PC-9 (cell line): ENCODE measurements at regions not wholly inside any gene's neighbourhood (a gene's known extent, or its start where the extent isn't known, plus 50 kb on each side); places are given as distances from the start of the nearest gene placed in this dataset.
"Not testable (repeated sequence)": the region's sequence is repeated elsewhere in the genome, so short reads cannot be mapped to it uniquely, and the experiment has no call there.

Source experiments
- BruUV-seq: library from RNA; stranded (reverse); fragments of 400-500 nt; replicated peaks from 2 replicates; lab custom pipeline; 2021; lab: Mats Ljungman, UMichigan
- CTCF ChIA-PET: fragments of 300-600 bp; sonication (Branson Sonifier 250); formaldehyde crosslinking; loops from one replicate; lab custom pipeline; 2022; ENCODE audit warnings: antibody characterized with exemption; lab: Charles Lee
- POLR2A ChIA-PET: fragments of 300-600 bp; sonication (Branson Sonifier 250); formaldehyde crosslinking; loops from one replicate; lab custom pipeline; 2022; ENCODE audit warnings: antibody characterized with exemption; ENCODE audit not compliant: unreplicated experiment; lab: Charles Lee
- DNase-seq, 2 experiments: peaks; one replicate each; pipeline versions ENCODE4 v3.0.0 to v3.0.0-alpha.2; 2015 to 2022; ENCODE audit warnings: mixed read lengths in 1 of 2
- H2AFZ ChIP-seq: fragments of 200-600 bp; sonication (generic); 2 replicates; pipeline ENCODE4 v1.8.1; 2017; ENCODE audit warnings: antibody characterized with exemption
- H3F3A ChIP-seq: fragments of 200-600 bp; sonication (generic); 2 replicates; pipeline ENCODE4 v1.8.1; 2017; ENCODE audit warnings: antibody characterized with exemption, mild to moderate bottlenecking, low read depth; ENCODE audit not compliant: insufficient read depth
- H3K27ac ChIP-seq: fragments of 200-600 bp; sonication (generic); 2 replicates; pipeline ENCODE4 v1.6.1; 2016; ENCODE audit warnings: mixed run types
- H3K27me3 ChIP-seq: fragments of 200-600 bp; sonication (generic); 2 replicates; pipeline ENCODE4 v1.6.1; 2016; ENCODE audit warnings: low read depth, mixed run types; ENCODE audit not compliant: insufficient read depth
- H3K36me3 ChIP-seq: fragments of 200-600 bp; sonication (generic); 2 replicates; pipeline ENCODE4 v1.6.1; 2016; ENCODE audit warnings: low read depth, mixed run types
- H3K4me1 ChIP-seq: fragments of 200-600 bp; sonication (generic); replicated peaks from 2 replicates; pipeline ENCODE4 v1.6.1; 2016; ENCODE audit warnings: mixed run types; ENCODE audit not compliant: insufficient read depth
- H3K4me2 ChIP-seq: fragments of 200-600 bp; sonication (generic); 2 replicates; pipeline ENCODE4 v1.6.1; 2017; ENCODE audit warnings: mixed run types
- H3K4me3 ChIP-seq: fragments of 200-600 bp; sonication (generic); 2 replicates; pipeline ENCODE4 v1.6.1; 2016; ENCODE audit warnings: mixed run types
- H3K79me2 ChIP-seq: fragments of 200-600 bp; sonication (generic); 2 replicates; pipeline ENCODE4 v1.6.1; 2017; ENCODE audit warnings: low read depth, mixed run types
- H3K9me2 ChIP-seq: fragments of 200-600 bp; sonication (generic); 2 replicates; pipeline ENCODE4 v1.8.1; 2017; ENCODE audit warnings: mild to moderate bottlenecking; ENCODE audit not compliant: insufficient read depth
- H3K9me3 ChIP-seq: fragments of 200-600 bp; sonication (generic); 2 replicates; pipeline ENCODE4 v1.8.1; 2016; ENCODE audit warnings: low read depth; ENCODE audit not compliant: insufficient read depth
- H4K20me1 ChIP-seq: fragments of 200-600 bp; sonication (generic); 2 replicates; pipeline ENCODE4 v1.8.1; 2017; ENCODE audit not compliant: insufficient read depth
- CTCF ChIP-seq: fragments of 200-600 bp; sonication (generic); conservative IDR thresholded peaks from 2 replicates; pipeline ENCODE4 v1.6.1; 2017; ENCODE audit warnings: mixed run types, antibody characterized with exemption, mild to moderate bottlenecking, moderate library complexity
- EZH2 ChIP-seq: fragments of 200-600 bp; sonication (generic); IDR thresholded peaks from 2 replicates; pipeline ENCODE4 v1.8.0; 2017; ENCODE audit warnings: antibody characterized with exemption, low read depth
- intact Hi-C: fragments of 100-400 bp; cut with micrococcal nuclease; formaldehyde crosslinking; loops from one replicate; pipeline ENCODE4 v1.10.0; 2022; ENCODE audit not compliant: unreplicated experiment

DNA sequence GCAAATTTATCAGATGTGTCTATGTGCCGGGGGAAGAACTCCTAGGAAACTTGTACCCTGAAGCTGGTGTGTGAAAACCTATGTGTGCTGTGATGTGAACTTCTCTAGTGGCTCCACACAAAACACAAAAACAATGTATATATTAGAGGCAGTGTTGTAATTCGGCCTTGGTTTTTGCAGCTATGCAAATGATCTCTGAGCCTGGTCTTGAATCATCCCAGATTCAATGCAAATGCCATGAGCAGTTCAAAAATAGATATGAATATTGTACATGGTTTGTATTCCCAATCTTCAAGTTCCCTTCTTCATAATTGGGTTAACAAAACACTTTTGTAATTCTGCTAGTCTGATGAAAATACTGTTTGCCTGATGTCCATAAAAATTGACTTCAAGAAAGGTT is 152.6 kb downstream of the MFSD1 start:
- ChIA-PET CTCF (no interaction called here), POLR2A (no interaction called here)
- Histone ChIP-seq H3F3A (no peaks in the 10 kb centered on the region), H3K79me2 (no peaks in the 10 kb centered on the region), H3K27ac (no peak overlapping the region), H3K9me2 (0 out of 2 replicates have a peak, but pooled peaks cover 7% of the 10 kb centered on the region), H3K9me3 (no peaks in the 10 kb centered on the region), H3K4me3 (no peak overlapping the region), H3K4me1 (no peaks in the 10 kb centered on the region), H3K27me3 (0 out of 2 replicates have a peak, but pooled peaks cover 6% of the 10 kb centered on the region), H3K36me3 (no peaks in the 10 kb centered on the region), H3K4me2 (no peak overlapping the region), H2AFZ (no peak overlapping the region), H4K20me1 (no peaks in the 10 kb centered on the region)
- no TSS peak for BruUV-seq
- intact Hi-C loops = no loop called here
- TF ChIP-seq EZH2 = no peak
- TF ChIP-seq CTCF = no peak
- no peak for DNase-seq

DNA sequence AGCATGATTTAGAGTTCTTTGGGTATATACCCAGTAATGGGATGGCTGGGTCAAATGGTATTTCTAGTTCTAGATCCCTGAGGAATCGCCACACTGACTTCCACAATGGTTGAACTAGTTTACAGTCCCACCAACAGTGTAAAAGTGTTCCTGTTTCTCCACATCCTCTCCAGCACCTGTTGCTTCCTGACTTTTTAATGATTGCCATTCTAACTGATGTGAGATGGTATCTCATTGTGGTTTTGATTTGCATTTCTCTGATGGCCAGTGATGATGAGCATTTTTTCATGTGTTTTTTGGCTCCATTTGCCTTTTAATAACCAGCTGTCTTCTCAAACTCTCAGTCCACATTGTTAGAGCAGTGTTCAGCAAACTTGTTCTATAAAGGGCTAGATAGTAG is 155.9 kb downstream of the MFSD1 start:
- H4K20me1 ChIP-seq, BruUV-seq, H3K9me3 ChIP-seq, H3K36me3 ChIP-seq, H3K27me3 ChIP-seq, H3K4me2 ChIP-seq, H3K27ac ChIP-seq, H3K9me2 ChIP-seq, H3F3A ChIP-seq, H2AFZ ChIP-seq, H3K4me3 ChIP-seq, H3K4me1 ChIP-seq, H3K79me2 ChIP-seq, intact Hi-C loops, POLR2A ChIA-PET, DNase-seq, CTCF ChIA-PET: not testable (repeated sequence)

- Histone ChIP-seq H3K36me3 (no peaks in the 10 kb centered on the region), H4K20me1 (no peaks in the 10 kb centered on the region), H3K4me2 (no peak overlapping the region), H2AFZ (no peak overlapping the region), H3K27ac (no peak overlapping the region), H3K79me2 (no peaks in the 10 kb centered on the region), H3K4me1 (no peaks in the 10 kb centered on the region), H3K27me3 (0 out of 2 replicates have a peak, but pooled peaks cover 6% of the 10 kb centered on the region), H3K9me2 (0 out of 2 replicates have a peak, but pooled peaks cover 7% of the 10 kb centered on the region), H3K4me3 (no peak overlapping the region), H3F3A (no peaks in the 10 kb centered on the region), H3K9me3 (no peaks in the 10 kb centered on the region)
- TF ChIP-seq EZH2 (no peak), CTCF (no peak)
- DNase-seq = no peak
- intact Hi-C loops = no loop called here
- CTCF ChIA-PET = no interaction called here
- no TSS peak for BruUV-seq
- POLR2A ChIA-PET = no interaction called here
Observed at GRCh38 chr3:158958873-158959272, 157.0 kb downstream of the MFSD1 start.

- TF ChIP-seq EZH2 (no peak), CTCF (no peak)
- ChIA-PET POLR2A (no interaction called here), CTCF (no interaction called here)
- Histone ChIP-seq H3K4me1 (no peaks in the 10 kb centered on the region), H3F3A (no peaks in the 10 kb centered on the region), H3K9me2 (no peaks in the 10 kb centered on the region), H3K4me3 (no peak overlapping the region), H3K4me2 (no peak overlapping the region), H3K9me3 (no peaks in the 10 kb centered on the region), H3K79me2 (no peaks in the 10 kb centered on the region), H3K27ac (no peak overlapping the region), H3K27me3 (no peaks in the 10 kb centered on the region), H3K36me3 (no peaks in the 10 kb centered on the region), H2AFZ (no peak overlapping the region), H4K20me1 (no peaks in the 10 kb centered on the region)
- BruUV-seq = no TSS peak
- DNase-seq = no peak
- intact Hi-C loops = no loop called here
Observed at GRCh38 chr3:158961471-158961870, 159.6 kb downstream of the MFSD1 start.
